Breast epithelium (tissue), 3 donors: ENCODE measurements at regions not wholly inside any gene's neighbourhood (a gene's known extent, or its start where the extent isn't known, plus 50 kb on each side); places are given as distances from the start of the nearest gene placed in this dataset.

Experiments
- CTCF ChIP-seq, 3 donors: fragments of 450-650 bp; IDR thresholded peaks; one replicate each; pipeline ENCODE4 v1.5.1; 2016 to 2017; ENCODE audit warnings: antibody characterized with exemption in 3 of 3, mild to moderate bottlenecking in 3 of 3, moderate library complexity in 3 of 3
- POLR2A ChIP-seq: fragments of 450-650 bp; IDR thresholded peaks from one replicate; pipeline ENCODE4 v1.6.1; 2016; ENCODE audit warnings: antibody characterized with exemption, mild to moderate bottlenecking, moderate library complexity

GRCh38 chr3:80550174-80550573 is 782.4 kb upstream of the ROBO1 start:
- TF ChIP-seq CTCF (IDR thresholded peaks at IDR 0.05), result no peak
- no peak for TF ChIP-seq POLR2A
